ENCODE measurements at regions not wholly inside any gene's neighbourhood (a gene's known extent, or its start where the extent isn't known, plus 50 kb on each side); places are given as distances from the start of the nearest gene placed in this dataset.

GRCh38 chr7:8379264-8379663, 54.1 kb upstream of the NXPH1 start:
- no peak for DNase-seq (ENCODE audit: low read depth)

GRCh38 chr7:8380130-8380529, 53.3 kb upstream of the NXPH1 start:
- DNase-seq (ENCODE audit: low read depth), result no peak

DNA sequence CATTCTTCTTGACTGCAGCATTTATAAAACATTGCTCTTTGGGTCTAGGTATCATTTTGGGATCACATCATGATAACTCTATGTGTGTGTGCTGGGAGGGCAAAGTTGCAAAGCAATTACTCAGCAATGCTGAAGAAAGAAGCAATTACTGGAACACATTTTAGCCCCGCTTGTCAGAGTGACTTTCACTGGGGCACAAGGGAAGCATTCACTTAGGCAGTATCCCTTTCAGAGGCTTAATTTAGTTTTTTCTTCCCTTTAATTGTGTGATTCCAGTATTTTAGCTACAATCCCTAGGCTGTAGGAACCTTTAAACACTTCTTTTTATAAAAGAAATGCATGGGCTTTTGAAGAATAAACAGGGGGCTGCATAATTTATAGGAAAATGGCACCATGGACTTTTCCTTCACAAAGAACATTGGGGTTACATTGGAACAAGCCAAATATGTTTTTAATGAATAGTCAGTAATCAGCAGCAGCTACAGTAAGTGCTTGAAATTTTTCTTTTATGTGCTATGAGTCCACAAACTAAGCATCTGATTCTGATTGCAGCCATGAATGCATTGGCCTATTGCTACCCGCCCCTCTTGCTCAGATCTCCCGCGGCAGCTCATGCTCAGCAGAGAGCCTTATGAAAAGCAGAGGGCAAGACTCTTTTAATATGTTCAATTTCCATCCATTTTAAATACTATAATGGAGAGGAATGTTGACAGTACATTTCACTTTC, 51.2 kb upstream of the NXPH1 start:
- no peak for DNase-seq (ENCODE audit: low read depth)
